ENCODE measurements at regions not wholly inside any gene's neighbourhood (a gene's known extent, or its start where the extent isn't known, plus 50 kb on each side); places are given as distances from the start of the nearest gene placed in this dataset.

GRCh38 chr18:71689416-71690160, 854.6 kb downstream of the CBLN2 start:
- Histone ChIP-seq H2AFZ (ENCODE audit: low read length) (no peak overlapping the region), H3K4me2 (ENCODE audit: low read depth, low read length) (no peak overlapping the region), H3K4me3 (ENCODE audit: low read length) (no peak overlapping the region), H3F3A (ENCODE audit: insufficient read depth, low read length) (no peaks in the 10 kb centered on the region), H3K79me2 (ENCODE audit: low read length) (no peaks in the 10 kb centered on the region), H3K9ac (ENCODE audit: low read length) (no peak overlapping the region), H3K4me1 (ENCODE audit: low read length) (no peaks in the 10 kb centered on the region), H3K9me3 (replicated peaks; ENCODE audit: insufficient read depth, low read length) (no peaks in the 10 kb centered on the region), H3K36me3 (replicated peaks; ENCODE audit: insufficient read depth, low read length) (no peaks in the 10 kb centered on the region), H3K27ac (ENCODE audit: low read length) (no peak overlapping the region), H3K9me2 (replicated peaks; ENCODE audit: insufficient read depth, low read length) (no peaks in the 10 kb centered on the region), H4K20me1 (ENCODE audit: insufficient read depth, low read length) (no peaks in the 10 kb centered on the region), H3K27me3 (replicated peaks; ENCODE audit: insufficient read depth, low read length) (no peaks in the 10 kb centered on the region)
- no peak for DNase-seq
- TF ChIP-seq EZH2 (optimal IDR thresholded peaks at IDR 0.05; ENCODE audit: low read depth, low read length), result no peak
- no peak for TF ChIP-seq CTCF (IDR thresholded peaks at IDR 0.05; ENCODE audit: low read length)
- TF ChIP-seq EZH2phosphoT487 (IDR thresholded peaks at IDR 0.05; ENCODE audit: low read length), result no peak

- no peak for DNase-seq
- no peak overlapping the region for H3K9ac ChIP-seq (ENCODE audit: low read length)
- H3F3A ChIP-seq (ENCODE audit: insufficient read depth, low read length), result no peaks in the 10 kb centered on the region
- H3K9me3 ChIP-seq (replicated peaks; ENCODE audit: insufficient read depth, low read length), result no peaks in the 10 kb centered on the region
- H3K79me2 ChIP-seq (ENCODE audit: low read length), result no peaks in the 10 kb centered on the region
- H3K36me3 ChIP-seq (replicated peaks; ENCODE audit: insufficient read depth, low read length), result no peaks in the 10 kb centered on the region
- no peaks in the 10 kb centered on the region for H3K4me1 ChIP-seq (ENCODE audit: low read length)
- no peaks in the 10 kb centered on the region for H3K27me3 ChIP-seq (replicated peaks; ENCODE audit: insufficient read depth, low read length)
- H2AFZ ChIP-seq (ENCODE audit: low read length), result no peak overlapping the region
- H4K20me1 ChIP-seq (ENCODE audit: insufficient read depth, low read length), result no peaks in the 10 kb centered on the region
- no peak overlapping the region for H3K27ac ChIP-seq (ENCODE audit: low read length)
- H3K4me2 ChIP-seq (ENCODE audit: low read depth, low read length), result no peak overlapping the region
- no peak for TF ChIP-seq EZH2phosphoT487 (IDR thresholded peaks at IDR 0.05; ENCODE audit: low read length)
- no peak for TF ChIP-seq EZH2 (optimal IDR thresholded peaks at IDR 0.05; ENCODE audit: low read depth, low read length)
- no peak for TF ChIP-seq CTCF (IDR thresholded peaks at IDR 0.05; ENCODE audit: low read length)
- H3K9me2 ChIP-seq (replicated peaks; ENCODE audit: insufficient read depth, low read length), result no peaks in the 10 kb centered on the region
- no peak overlapping the region for H3K4me3 ChIP-seq (ENCODE audit: low read length)
These were observed 861.6 kb downstream of the CBLN2 start for GRCh38 chr18:71682591-71682990.

GRCh38 chr18:71678144-71678543, 866.0 kb downstream of the CBLN2 start:
- no peak for DNase-seq
- Histone ChIP-seq H3K9me2 (replicated peaks; ENCODE audit: insufficient read depth, low read length) (no peaks in the 10 kb centered on the region), H3K27ac (ENCODE audit: low read length) (no peak overlapping the region), H3K36me3 (replicated peaks; ENCODE audit: insufficient read depth, low read length) (no peaks in the 10 kb centered on the region), H3K9ac (ENCODE audit: low read length) (no peak overlapping the region), H2AFZ (ENCODE audit: low read length) (no peak overlapping the region), H3K27me3 (replicated peaks; ENCODE audit: insufficient read depth, low read length) (no peaks in the 10 kb centered on the region), H3K9me3 (replicated peaks; ENCODE audit: insufficient read depth, low read length) (no peaks in the 10 kb centered on the region), H3K4me1 (ENCODE audit: low read length) (no peaks in the 10 kb centered on the region), H3F3A (ENCODE audit: insufficient read depth, low read length) (no peaks in the 10 kb centered on the region), H3K4me3 (ENCODE audit: low read length) (no peak overlapping the region), H4K20me1 (ENCODE audit: insufficient read depth, low read length) (no peaks in the 10 kb centered on the region), H3K4me2 (ENCODE audit: low read depth, low read length) (no peak overlapping the region), H3K79me2 (ENCODE audit: low read length) (no peaks in the 10 kb centered on the region)
- TF ChIP-seq EZH2phosphoT487 (IDR thresholded peaks at IDR 0.05; ENCODE audit: low read length), result no peak
- no peak for TF ChIP-seq EZH2 (optimal IDR thresholded peaks at IDR 0.05; ENCODE audit: low read depth, low read length)
- no peak for TF ChIP-seq CTCF (IDR thresholded peaks at IDR 0.05; ENCODE audit: low read length)
